NCI-H524 treated with DMSO at 0.1 percent for 48 hours (cell line): ENCODE measurements at regions not wholly inside any gene's neighbourhood (a gene's known extent, or its start where the extent isn't known, plus 50 kb on each side); places are given as distances from the start of the nearest gene placed in this dataset.
A peak's percentile ranks its signal among the peaks of the same experiment; 100 is the strongest.
"Not testable (repeated sequence)": the region's sequence is repeated elsewhere in the genome, so short reads cannot be mapped to it uniquely, and the experiment has no call there.

Experiments
- DNase-seq: peaks from one replicate; lab custom pipeline; 2025; lab: John Stamatoyannopoulos, UW

DNA sequence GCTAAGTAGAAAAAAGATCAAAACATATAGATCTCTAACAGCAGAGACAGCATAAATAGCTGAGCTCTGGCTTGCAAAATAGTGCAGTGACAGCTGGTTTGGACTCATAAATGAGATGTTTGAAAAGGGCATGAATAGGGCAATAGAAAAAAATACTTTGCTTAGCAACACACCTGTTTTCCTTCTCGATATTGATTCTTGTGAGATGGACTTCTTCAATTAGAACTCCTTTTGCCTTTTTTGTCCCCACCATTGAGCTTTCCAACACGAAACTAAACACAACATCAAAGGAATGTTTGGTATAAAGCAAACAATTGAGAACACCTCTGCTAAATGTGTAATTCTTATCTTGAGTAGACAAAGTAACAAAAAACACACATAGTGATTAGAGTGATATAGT, 726.3 kb downstream of the RAPGEF2 start:
- no peak for DNase-seq

DNA sequence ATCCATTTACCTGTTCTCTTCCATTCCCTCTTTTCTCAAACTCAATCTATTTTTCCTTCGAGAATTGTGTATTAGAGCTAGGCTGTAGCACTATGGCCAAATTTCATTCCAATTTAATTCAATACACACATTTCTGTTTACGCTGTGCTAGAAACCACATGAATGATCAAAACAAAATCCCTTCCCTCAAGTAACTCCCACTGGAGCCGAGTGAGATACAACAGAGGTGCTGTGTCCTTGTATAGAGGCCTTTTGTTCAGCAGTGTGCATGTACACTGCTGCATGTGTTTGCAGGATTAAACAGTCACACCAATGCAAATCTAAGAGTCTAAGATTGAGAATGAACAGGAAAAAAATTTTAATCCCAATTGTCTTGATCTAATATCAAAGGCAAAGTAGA, 734.2 kb downstream of the RAPGEF2 start:
- DNase-seq, result no peak

DNA sequence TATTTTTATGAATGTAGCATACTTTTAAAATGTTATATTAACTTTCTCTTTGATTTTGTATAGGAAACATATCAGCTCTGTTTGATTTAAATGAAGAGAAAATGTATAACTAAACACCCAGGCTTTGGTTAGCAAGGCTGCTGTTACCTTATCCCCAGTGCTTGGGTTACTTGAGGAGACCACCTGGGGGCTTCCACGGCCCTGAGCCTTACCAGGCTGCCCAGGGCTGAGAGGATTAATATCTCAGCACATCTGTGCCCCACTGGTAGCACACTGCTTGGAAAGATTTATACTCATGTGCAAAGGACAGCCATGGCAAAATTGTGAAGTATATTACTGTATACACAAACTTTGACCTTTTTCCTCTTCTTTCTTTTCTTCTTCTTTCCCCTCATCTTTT, 752.9 kb downstream of the RAPGEF2 start:
- peak; percentile 67 for DNase-seq

DNA sequence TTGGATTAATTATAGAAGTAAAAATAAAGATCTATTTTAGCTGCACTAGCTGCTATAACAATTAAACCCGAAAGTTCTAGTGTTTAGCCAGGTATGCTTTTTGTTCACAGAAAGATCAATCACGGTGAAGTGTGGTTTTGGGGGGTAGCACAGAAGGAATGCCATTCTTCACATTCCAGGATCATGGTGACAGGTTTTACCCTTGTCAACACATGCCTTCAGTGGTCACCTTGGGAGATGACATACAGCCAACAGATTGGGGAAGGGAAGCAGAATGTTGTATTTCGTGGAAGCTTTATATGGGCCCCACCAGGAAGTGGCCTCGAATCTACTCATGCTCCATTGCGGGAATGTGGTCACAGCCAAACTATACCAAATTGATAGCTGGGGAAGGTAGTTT, 753.6 kb downstream of the RAPGEF2 start:
- DNase-seq, result no peak

DNA sequence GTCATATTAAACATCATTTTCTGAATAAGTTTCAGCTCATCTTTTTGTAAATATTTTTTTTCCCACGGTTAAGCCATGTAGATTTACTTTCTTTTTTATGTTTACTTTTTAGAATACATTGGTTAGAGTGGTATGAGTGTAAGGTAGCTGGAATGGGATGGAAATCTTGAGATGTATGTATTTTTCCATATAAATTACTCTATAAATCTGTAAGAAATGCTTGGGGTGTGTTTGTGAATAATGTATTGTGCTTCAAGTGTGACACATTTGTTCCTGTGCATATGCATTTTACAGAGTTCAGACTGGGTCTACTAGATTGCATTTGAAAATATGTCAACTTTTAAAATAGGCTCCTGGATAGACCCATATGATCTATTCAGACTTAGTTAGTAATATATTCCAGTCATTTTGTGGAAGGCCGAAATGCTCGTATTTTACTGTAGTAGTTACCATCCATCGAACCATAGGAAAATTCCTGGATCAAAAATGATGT, 756.8 kb downstream of the RAPGEF2 start:
- no peak for DNase-seq

DNA sequence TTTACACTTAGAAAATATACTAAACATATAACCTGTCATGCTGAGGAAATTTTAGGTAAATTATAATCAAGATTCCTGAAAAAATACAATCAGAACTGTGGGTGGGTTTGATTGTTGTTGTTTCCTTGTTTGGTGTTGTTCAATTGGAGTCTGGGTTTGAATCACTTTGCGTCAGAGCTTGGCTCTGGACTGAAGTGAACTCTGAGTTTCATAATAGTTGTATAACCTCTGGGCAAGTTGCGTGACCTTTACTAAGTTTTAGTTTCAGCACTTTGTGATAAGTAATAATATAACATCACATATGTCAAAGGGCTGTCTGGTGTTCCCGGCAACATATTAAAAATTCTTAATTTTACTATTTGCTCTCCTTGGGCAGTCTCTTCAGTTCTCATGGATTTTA, 758.1 kb downstream of the RAPGEF2 start:
- no peak for DNase-seq

DNA sequence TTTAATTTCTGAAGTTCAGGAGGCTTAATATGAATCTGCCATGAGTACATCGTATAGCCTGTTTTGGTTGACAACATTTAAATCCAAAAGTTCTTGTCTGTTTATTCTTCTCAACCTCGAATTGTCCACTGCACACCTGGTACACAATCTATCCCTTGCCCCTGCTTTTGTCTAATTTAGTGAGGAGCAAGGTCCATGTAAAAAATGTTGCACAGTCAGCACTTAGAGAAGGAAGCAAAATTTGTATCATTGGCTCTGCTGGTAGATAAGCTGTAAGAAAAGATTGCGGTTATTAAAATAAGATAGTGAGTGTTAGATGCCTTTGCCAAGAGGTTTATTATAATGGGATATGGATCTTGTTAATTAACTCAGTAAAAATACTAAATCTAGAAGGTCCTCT, 761.5 kb downstream of the RAPGEF2 start:
- no peak for DNase-seq

DNA sequence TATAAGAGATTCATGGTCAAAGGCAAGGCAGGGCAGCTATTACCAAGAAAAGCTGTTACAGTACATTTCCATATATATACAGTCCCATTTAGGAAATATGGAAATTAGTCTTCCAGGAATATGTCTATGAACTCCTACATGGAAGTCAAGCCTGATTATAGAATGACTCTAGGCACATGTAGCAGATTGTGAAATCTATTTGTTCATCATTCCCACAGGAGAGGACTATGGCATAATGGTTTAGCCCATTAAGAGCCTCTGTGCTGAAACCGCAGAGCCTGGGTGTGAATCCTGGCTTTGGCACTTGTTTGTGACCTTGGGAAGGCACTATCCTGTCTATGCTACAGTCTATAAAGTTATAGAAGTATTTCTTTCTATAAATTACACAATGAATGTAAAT, 764.8 kb downstream of the RAPGEF2 start:
- DNase-seq, result no peak

DNA sequence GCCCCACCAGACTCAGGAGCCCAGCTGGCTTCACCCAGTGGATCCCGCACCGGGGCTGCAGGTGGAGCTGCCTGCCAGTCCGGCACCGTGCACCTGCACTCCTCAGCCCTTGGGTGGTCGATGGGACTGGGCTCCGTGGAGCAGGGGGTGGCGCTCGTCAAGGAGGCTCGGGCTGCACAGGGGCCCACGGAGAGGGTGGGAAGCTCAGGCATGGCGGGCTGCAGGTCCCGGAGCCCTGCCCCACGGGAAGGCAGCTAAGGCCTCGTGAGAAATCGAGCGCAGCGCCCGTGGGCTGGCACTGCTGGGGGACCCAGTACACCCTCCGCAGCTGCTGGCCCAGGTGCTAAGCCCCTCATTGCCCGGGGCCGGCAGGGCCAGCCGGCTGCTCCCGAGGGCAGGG, 766.1 kb downstream of the RAPGEF2 start:
- not testable (repeated sequence) for DNase-seq

DNA sequence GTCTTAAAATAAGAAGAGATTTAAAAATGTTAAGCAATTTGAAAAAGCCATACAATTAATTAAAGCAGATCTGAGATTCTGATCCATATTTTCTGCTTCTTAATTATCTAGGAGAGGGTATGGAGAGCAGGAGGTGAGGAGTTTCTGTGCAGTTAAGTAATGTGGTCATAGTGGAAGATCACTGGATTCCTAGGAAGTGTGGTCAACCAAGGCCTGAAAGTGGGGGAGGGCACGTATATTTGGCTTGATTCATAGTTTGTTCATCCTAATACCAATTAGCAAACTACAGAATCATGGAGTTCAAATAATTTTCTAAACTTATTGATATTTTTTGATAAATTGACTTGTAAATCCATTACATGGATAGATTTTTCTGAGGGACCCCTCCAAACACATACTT, 768.3 kb downstream of the RAPGEF2 start:
- DNase-seq, result no peak

DNA sequence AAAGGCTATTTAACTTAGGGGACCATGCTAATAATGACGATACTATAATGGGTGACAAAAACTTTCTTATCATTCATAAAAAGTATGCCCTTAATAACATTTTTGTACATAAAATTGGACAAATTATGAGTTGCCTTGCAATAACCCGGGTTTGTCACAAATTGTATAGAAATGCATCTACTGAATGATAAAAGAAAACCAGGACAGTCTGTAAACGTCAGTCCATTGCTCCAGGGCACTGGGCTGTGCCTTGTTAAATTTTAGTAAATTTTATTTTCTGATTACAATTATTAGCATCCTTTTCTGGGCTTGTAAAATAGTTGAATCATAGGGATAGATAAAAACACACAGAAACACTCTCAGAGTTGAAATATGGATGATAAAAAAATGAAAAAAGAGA, 778.3 kb downstream of the RAPGEF2 start:
- no peak for DNase-seq

DNA sequence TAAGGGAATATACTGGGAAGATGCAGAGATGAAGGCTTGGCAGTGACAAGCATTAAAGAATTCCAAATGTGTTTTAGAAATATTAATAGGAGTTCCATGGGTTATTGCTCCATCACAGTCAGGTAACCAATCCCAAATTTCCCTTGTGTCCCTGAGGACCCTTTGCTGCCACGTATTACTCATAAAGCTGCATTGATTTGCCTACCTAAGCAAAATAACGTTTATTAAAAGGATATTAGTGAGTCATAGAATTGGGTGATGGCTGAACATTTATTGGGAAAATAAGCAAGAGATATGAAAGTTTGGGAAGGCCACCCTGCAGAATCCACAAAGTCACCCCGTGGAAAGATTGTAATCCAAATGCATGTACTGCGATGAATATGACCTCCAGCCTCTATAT, 782.1 kb downstream of the RAPGEF2 start:
- no peak for DNase-seq

DNA sequence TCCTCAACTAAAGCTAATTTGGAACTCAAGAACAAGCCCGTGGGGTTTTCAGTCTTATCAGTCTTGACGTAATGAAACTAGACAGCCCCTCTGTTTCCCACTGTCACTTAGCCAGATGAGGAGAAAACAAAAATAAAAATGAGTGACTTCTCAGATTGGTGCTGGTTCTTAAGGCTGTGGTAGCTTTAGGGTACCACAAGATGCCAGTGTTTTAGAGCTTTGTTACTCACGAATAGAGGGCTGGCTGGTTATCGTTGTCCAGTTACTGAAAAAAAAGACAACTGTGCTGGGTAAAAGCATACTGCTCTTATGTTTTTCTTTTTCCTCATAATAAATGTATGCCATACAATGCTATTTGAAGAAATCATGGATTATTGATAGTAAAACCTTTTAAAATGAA, 796.7 kb downstream of the RAPGEF2 start:
- DNase-seq, result no peak

DNA sequence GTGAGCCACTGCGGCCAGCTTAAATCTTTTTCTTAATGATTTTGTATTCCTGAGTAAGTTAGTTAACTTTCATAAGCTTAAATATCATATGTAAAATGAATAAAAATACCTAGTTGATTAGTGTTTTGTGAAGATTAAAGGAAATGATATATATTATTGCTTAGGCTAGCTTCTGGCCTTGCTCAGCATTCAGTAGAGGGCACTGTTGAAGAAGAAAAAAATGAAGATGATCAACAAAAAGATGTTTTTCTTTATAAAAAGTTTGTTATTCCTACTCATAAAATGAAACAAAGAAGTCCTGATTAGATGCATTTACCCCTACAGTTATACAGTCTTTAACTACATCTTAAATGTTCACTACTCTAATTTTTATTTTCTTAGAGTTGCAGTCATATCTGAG, 797.7 kb downstream of the RAPGEF2 start:
- DNase-seq, result no peak

DNA sequence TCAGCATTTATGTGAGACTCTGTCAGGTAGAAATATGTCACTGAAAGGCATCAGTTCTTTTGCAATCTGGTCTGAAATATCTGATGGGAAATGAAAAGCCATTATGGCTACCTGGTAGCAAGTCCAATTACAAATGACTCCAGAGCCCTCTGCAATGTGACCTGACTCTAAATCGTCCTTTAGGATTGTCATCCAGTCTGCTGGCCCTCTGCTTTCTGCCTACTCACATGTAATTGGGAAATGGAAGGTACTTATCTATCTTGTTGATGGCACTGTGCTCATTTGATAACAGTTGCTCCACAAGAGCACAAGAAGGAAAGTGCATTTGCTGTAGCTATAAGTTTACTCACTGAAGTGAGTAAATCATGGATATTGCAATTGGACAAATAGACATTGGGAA, 799.8 kb downstream of the RAPGEF2 start:
- no peak for DNase-seq

DNA sequence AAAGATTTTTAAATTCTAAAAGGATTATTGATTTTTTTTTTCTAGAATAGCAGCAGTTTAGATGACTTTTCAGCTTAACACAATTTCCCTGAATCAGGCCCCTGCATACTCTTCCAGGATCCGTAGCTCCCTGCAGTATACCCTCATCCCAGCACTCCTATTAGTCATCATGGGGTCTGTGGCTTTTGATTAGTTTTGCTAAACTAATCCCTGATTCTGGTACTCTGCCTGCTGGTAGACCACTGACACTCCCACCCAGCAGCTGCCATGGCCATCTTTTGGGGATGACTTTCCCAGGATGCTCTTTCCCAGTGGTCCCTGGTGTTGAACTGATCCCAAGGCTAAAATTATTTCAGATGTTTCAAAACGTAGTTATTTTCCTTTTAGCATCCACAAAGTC, 802.0 kb downstream of the RAPGEF2 start:
- no peak for DNase-seq

DNA sequence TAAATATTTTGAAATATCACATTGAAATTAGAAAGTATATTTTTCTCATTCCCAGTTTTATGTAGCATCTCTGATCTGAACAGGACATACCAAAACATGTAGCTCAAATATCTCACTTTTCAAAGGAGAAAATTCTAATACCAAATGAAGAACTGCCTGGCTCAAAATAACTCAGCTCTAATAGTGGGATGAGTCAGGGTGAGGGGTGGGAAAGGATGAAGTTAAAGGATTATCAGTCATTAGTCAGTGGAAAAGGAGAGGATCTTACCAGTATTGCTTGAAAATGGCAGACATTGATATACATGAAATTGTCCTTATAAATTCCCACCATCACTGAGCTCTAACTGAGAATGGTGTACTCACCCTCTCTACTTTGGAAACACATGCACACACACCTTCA, 803.2 kb downstream of the RAPGEF2 start:
- no peak for DNase-seq

DNA sequence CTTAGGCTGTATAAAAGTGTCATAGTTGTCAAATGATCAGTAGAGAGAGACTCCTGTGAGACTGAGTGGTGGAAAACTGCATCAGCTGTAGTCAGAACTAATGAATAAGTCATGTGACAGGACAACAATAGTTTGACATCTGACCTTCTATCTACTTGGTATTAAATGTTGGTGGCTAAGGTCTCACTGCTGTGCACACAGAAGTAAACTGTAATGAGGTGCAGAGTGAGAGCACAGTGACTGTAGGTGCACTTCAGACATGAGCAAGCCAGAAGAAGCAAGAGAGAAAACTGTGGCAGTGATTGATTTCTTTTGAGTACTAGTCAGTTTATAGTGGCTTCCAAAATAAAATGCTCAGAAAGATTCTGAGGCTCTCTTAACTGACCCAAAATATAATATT, 803.6 kb downstream of the RAPGEF2 start:
- no peak for DNase-seq

DNA sequence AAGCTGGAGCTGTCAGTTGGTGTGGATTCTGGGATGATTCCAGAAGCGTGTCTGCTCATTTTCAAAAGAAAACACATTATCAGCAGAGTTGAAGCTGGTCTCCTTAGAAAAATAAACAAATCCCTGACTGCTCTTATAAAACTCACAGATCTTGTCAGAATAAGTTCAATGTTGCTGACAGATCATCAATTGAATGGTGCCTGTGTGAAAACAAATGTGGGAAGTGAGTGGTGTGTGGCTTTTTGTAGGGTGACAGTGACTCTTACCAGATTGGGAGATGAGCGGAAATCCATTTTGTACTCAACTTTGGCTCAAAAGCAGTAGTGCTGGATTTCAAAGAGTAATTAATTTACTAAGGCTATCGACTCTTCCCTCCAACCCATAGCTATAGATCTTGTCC, 807.8 kb downstream of the RAPGEF2 start:
- DNase-seq, result no peak

DNA sequence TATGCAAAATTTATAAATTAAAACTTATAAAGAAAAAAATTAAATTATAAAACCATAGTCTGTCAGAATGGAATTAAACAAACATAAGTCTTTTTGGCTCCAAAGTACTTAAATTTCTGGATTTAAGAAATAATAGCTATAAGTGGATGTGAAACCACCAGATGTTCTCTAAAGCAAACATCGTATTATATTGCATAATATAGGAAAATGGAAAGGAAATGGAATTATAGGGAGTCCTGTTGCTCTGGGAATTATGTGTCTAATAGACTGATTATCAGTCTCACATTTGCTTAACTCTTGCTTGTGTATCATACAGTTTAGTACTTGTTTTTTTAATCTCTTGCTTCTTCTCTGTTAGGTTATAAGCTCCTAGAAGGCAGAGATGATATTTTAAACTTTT, 819.2 kb downstream of the RAPGEF2 start:
- no peak for DNase-seq

DNA sequence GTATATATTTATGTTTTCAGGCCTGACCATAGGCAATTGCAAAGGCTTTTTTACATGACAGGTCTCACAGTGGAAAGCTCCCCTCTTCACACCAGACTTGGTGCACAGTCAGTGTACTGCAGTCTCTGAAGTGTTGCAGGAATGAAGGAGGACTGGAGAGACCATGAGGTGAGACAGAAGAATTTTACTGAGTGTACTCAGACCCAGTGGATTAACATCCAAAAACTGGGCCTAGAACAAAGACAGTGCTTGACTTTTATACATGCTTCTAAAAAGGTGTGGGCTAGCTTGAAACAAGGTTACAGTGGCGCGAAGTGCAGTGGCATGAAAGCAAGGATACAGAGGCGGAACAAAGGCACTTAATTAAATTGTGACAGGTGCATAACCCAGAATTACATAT, 822.9 kb downstream of the RAPGEF2 start:
- no peak for DNase-seq

DNA sequence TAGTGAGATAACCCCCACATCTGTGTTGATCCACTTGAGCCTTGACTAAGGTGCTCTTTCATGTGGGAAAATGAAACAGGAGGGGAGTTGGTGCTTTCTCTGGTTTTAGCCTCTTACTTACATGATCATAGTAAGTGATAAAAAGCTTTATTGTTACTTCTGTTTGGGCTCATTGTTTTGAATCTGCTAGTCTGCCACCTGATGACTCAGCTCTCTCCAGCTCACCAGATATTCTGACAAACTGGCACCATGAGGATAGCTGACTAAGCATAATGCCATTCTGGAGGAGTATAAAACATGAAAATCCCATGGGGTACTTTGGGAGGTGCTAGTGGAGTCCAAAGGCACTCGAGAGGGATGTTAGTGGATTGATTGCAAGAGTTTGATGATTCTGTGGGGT, 824.0 kb downstream of the RAPGEF2 start:
- no peak for DNase-seq

DNA sequence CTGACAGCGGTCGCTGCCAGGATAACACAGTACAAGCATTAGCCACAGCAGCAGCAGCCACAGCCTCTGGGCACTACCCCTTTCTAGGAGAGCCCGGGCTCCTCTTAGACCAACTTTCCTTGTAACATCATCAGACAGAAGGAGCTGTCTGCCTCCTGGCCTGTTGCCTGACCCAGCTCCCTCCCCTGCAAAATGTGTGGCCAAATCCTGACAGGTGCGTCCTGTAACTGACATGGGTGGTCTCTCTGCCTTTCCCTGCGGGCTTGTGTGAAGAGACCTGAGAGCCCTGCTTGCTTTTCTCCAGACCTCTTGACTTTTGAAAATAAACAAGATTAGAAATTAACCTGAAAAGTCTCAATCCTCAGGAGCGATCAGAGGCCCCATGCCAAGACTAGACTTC, 824.9 kb downstream of the RAPGEF2 start:
- DNase-seq, result no peak

DNA sequence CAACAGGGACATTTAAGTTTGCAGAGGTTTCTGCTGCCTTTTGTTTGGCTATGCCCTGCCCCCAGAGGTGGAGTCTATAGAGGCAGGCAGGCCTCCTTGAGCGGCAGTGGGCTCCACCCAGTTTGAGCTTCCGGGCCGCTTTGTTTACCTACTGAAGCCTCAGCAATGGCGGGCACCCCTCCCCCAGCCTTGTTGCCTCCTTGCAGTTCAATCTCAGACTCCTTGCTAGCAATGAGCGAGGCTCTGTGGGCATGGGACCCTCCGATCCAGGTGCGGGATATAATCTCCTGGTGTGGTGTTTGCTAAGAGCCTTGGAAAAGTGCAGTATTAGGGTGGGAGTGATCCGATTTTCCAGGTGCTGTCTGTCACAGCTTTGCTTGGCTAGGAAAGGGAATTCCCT, 831.7 kb downstream of the RAPGEF2 start:
- DNase-seq, result not testable (repeated sequence)

DNA sequence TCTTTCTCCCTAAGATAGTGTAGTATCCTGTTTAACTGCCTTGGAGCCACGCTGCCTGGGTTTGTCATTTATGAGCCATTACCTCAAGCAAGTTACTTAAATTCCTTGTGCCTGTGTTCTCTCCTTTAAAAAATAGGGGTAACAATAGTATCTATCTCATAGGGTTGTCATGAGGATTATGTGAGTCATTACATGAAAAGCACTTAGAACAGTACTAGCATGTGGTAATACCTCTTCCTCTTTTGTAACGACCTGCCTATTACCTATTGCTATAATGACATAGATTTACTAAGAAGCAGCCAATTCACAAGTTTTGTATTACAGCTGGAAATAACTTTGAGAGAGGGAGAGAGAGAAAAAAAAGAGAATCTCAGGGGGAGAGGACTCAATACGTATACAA, 834.7 kb downstream of the RAPGEF2 start:
- DNase-seq, result no peak
